ENCODE measurements at regions not wholly inside any gene's neighbourhood (a gene's known extent, or its start where the extent isn't known, plus 50 kb on each side); places are given as distances from the start of the nearest gene placed in this dataset.
"Not testable (repeated sequence)": the region's sequence is repeated elsewhere in the genome, so short reads cannot be mapped to it uniquely, and the experiment has no call there.

DNA sequence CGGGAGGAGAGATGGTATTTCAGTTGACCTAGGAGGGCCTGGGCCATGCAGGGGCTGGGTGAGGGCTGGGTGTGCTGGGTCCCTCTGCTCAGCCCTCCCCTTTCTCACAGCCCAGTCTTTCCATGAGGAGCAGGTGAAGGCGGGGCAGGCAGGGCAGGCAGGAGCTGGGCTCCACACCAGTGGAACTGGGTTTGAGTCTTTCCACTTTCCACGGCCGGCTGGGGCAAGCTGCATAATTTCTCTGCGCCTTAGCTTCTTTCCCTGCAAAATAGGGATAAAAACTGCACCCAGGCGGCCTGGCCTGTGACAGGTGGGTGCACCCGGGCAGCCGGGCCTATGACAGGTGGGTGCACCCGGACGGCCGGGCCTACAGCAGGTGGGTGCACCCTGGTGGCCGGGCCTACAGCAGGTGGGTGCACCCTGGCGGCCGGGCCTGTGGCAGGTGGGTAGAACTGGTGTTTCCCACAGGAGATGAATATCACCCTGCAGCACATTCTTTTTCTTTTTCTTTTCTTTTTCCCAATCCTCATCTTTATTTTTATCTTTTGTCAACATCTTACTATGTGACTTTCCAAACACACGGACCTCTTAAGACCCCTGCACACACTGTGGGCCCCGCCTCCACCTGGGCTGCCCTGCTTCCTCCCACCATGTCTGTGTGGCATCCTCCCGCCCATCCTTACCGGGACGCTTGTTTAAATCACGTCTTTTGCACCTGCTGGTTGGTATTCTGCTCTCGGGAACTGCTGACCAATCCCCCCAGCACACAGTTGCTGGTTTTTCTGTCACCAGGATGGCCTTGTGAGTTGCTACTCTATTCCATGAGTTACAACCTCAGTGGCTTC, 111.3 kb downstream of the NPIPB11 start:
- H3K4me3 ChIP-seq (ENCODE audit: insufficient read depth, low read depth, low read length); H3K36me3 ChIP-seq (ENCODE audit: control insufficient read depth, insufficient read depth, low read length); H3K9me3 ChIP-seq (ENCODE audit: control insufficient read depth, insufficient read depth, low read length); H3K4me2 ChIP-seq (ENCODE audit: low read depth, low read length); H4K5ac ChIP-seq (ENCODE audit: low read depth, low read length); H2BK15ac ChIP-seq (ENCODE audit: low read depth, low read length); ATAC-seq (ENCODE audit: low read depth); DNase-seq; POLR2A ChIA-PET (ENCODE audit: unreplicated experiment); H4K20me1 ChIP-seq (ENCODE audit: insufficient read depth, low read length); H3K23ac ChIP-seq (ENCODE audit: low read depth, low read length); BruUV-seq (replicated peaks); H3K14ac ChIP-seq (replicated peaks; ENCODE audit: low read depth, low read length); H3K56ac ChIP-seq (ENCODE audit: extremely low read depth, insufficient read depth, low read length); H3K9ac ChIP-seq (ENCODE audit: low read depth, low read length); in situ Hi-C loops (cut with MboI; ENCODE audit: low sequenced_read_pairs); H2AK9ac ChIP-seq (replicated peaks; ENCODE audit: low read depth, low read length, poor library complexity); H3K27me3 ChIP-seq (ENCODE audit: control insufficient read depth, insufficient read depth, low read length); H2BK5ac ChIP-seq (ENCODE audit: low read depth, low read length, poor library complexity, severe bottlenecking); intact Hi-C loops (cut with micrococcal nuclease); H3K79me1 ChIP-seq (ENCODE audit: low read depth in 1 of 2, low read length in 2 of 2); H3K27ac ChIP-seq (ENCODE audit: insufficient read depth, low read length); H2AFZ ChIP-seq (replicated peaks; ENCODE audit: low read length, poor library complexity); H4K8ac ChIP-seq (ENCODE audit: low read depth in 2 of 2, low read length in 2 of 2); H3K18ac ChIP-seq (ENCODE audit: low read depth, low read length); dilution Hi-C loops (cut with HindIII; ENCODE audit: low sequenced_read_pairs, unreplicated experiment): not testable (repeated sequence)
- peak overlapping the region; percentile 40; the same call in 1 of the 2 replicates for H2BK120ac ChIP-seq (ENCODE audit: low read depth, low read length)
- H3K9me1 ChIP-seq (ENCODE audit: insufficient read depth, low read length), result peaks cover 11% of the 10 kb centered on the region
- CTCF ChIA-PET, result interaction anchor here (0.9 kb wide), 1 partner anchor 23 kb away, joined by 3 read pairs; no protein-coding TSS in a partner anchor
- peaks cover 21% of the 10 kb centered on the region for H3K4me1 ChIP-seq (ENCODE audit: control insufficient read depth, insufficient read depth, low read length)
- H3K4ac ChIP-seq (ENCODE audit: low read depth, low read length), result 0 out of 2 replicates have a peak overlapping the region, but pooled peaks have one; percentile 43
- peak overlapping the region; percentile 14; the same call in 1 of the 2 replicates for H2BK20ac ChIP-seq (ENCODE audit: low read depth, low read length)
- H2AK5ac ChIP-seq (ENCODE audit: low read depth, low read length), result peak overlapping the region; percentile 64
- WGBS, 2 experiments (ENCODE audit: extremely low coverage in 2 of 2, insufficient read length in 1 of 2), result 88% methylated on average over 3 of the region's 21 CpGs; no CpG with 5 or more reads in 1 of the 2 experiments
- H4K91ac ChIP-seq (ENCODE audit: insufficient read depth, low read depth, low read length), result peak overlapping the region; percentile 15; the same call in 1 of the 2 replicates

DNA sequence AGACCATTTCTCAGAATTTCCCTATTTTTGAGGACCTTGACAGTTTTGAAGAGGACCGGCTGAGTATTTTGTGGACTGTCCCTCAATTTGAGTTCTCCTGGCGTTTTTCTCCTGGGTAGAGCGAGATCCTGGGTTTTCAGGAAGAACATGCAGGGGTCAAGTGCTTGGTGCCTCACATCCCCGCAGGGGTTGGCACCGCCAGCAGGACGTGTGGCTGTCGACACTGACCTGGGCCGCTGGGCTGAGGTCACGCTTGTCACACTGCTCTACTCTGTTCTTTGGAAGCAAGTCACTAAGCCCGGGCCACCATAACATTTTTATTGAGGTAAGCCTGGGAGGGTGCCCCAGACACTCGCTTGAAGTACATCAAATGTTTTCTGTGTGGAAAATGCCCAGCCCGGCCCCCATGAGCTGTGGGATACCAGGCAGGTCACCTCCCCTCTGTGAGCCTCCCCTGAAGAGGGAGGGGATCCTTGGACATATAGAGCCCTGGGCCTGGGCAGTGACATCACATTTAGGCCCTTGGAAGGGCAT, 112.0 kb downstream of the NPIPB11 start:
- H3K36me3 ChIP-seq (ENCODE audit: control insufficient read depth, insufficient read depth, low read length); DNase-seq; H3K4me2 ChIP-seq (ENCODE audit: low read depth, low read length); H3K23ac ChIP-seq (ENCODE audit: low read depth, low read length); H3K4ac ChIP-seq (ENCODE audit: low read depth, low read length); dilution Hi-C loops (cut with HindIII; ENCODE audit: low sequenced_read_pairs, unreplicated experiment); H3K56ac ChIP-seq (ENCODE audit: extremely low read depth, insufficient read depth, low read length); H4K20me1 ChIP-seq (ENCODE audit: insufficient read depth, low read length); intact Hi-C loops (cut with micrococcal nuclease); H3K27ac ChIP-seq (ENCODE audit: insufficient read depth, low read length); H3K9me3 ChIP-seq (ENCODE audit: control insufficient read depth, insufficient read depth, low read length); H4K8ac ChIP-seq (ENCODE audit: low read depth in 2 of 2, low read length in 2 of 2); H2AK9ac ChIP-seq (replicated peaks; ENCODE audit: low read depth, low read length, poor library complexity); H3K14ac ChIP-seq (replicated peaks; ENCODE audit: low read depth, low read length); H4K91ac ChIP-seq (ENCODE audit: insufficient read depth, low read depth, low read length); CTCF ChIA-PET; POLR2A ChIA-PET (ENCODE audit: unreplicated experiment); H3K27me3 ChIP-seq (ENCODE audit: control insufficient read depth, insufficient read depth, low read length); BruUV-seq (replicated peaks); H3K9ac ChIP-seq (ENCODE audit: low read depth, low read length); ATAC-seq (ENCODE audit: low read depth); H3K4me3 ChIP-seq (ENCODE audit: insufficient read depth, low read depth, low read length); H2BK5ac ChIP-seq (ENCODE audit: low read depth, low read length, poor library complexity, severe bottlenecking); in situ Hi-C loops (cut with MboI; ENCODE audit: low sequenced_read_pairs); H2BK15ac ChIP-seq (ENCODE audit: low read depth, low read length); H2AFZ ChIP-seq (replicated peaks; ENCODE audit: low read length, poor library complexity): not testable (repeated sequence)
- peak overlapping the region; percentile 16; the same call in 1 of the 2 replicates for H3K18ac ChIP-seq (ENCODE audit: low read depth, low read length)
- no CpG with 5 or more reads among the region's 12 CpGs for WGBS, 2 experiments (ENCODE audit: extremely low coverage in 2 of 2, insufficient read length in 1 of 2)
- H2BK120ac ChIP-seq (ENCODE audit: low read depth, low read length), result 0 out of 2 replicates have a peak overlapping the region, but pooled peaks have one; percentile 10
- H3K79me1 ChIP-seq (ENCODE audit: low read depth in 1 of 2, low read length in 2 of 2), result peaks cover 5 to 13% of the 10 kb centered on the region in 2 experiments; a peak in 2 of 4 replicates
- peaks cover 24% of the 10 kb centered on the region for H3K4me1 ChIP-seq (ENCODE audit: control insufficient read depth, insufficient read depth, low read length)
- peak overlapping the region; percentile 67 for H2AK5ac ChIP-seq (ENCODE audit: low read depth, low read length)
- H4K5ac ChIP-seq (ENCODE audit: low read depth, low read length), result peak overlapping the region; percentile 12; the same call in 1 of the 2 replicates
- H2BK20ac ChIP-seq (ENCODE audit: low read depth, low read length), result peak overlapping the region; percentile 14; the same call in 1 of the 2 replicates
- H3K9me1 ChIP-seq (ENCODE audit: insufficient read depth, low read length), result peaks cover 11% of the 10 kb centered on the region

Data from IMR-90 (cell line).